NCI-H748 treated with DMSO at 0.1 percent for 48 hours (cell line): ENCODE measurements at regions not wholly inside any gene's neighbourhood (a gene's known extent, or its start where the extent isn't known, plus 50 kb on each side); places are given as distances from the start of the nearest gene placed in this dataset.
"Not testable (repeated sequence)": the region's sequence is repeated elsewhere in the genome, so short reads cannot be mapped to it uniquely, and the experiment has no call there.

Experiments
- DNase-seq: peaks from one replicate; lab custom pipeline; 2025; lab: John Stamatoyannopoulos, UW

- DNase-seq = no peak
Observed at GRCh38 chr11:91314521-91314920, 910.1 kb upstream of the FAT3 start.

- no peak for DNase-seq
Observed at GRCh38 chr11:91312541-91312940, 912.1 kb upstream of the FAT3 start.

GRCh38 chr11:91310085-91310484, 914.5 kb upstream of the FAT3 start:
- DNase-seq = no peak

GRCh38 chr11:91308069-91308468, 916.5 kb upstream of the FAT3 start:
- no peak for DNase-seq

- no peak for DNase-seq
Observed at GRCh38 chr11:91305402-91305801, 919.2 kb upstream of the FAT3 start.

- DNase-seq = no peak
Observed at GRCh38 chr11:91303749-91304148, 920.9 kb upstream of the FAT3 start.

GRCh38 chr11:91299980-91300379, 924.6 kb upstream of the FAT3 start:
- DNase-seq = no peak

- no peak for DNase-seq
Observed at GRCh38 chr11:91296629-91297028, 928.0 kb upstream of the FAT3 start.

- DNase-seq = no peak
Observed at GRCh38 chr11:91295591-91295990, 929.0 kb upstream of the FAT3 start.

- no peak for DNase-seq
Observed at GRCh38 chr11:91293119-91293518, 931.5 kb upstream of the FAT3 start.

- no peak for DNase-seq
Observed at GRCh38 chr11:91272089-91272488, 952.5 kb upstream of the FAT3 start.

GRCh38 chr11:91268512-91269295, 955.9 kb upstream of the FAT3 start:
- not testable (repeated sequence) for DNase-seq

GRCh38 chr11:91265946-91266345, 958.7 kb upstream of the FAT3 start:
- DNase-seq = no peak

GRCh38 chr11:91264481-91264880, 960.1 kb upstream of the FAT3 start:
- no peak for DNase-seq

- DNase-seq = peak; percentile 27
Observed at GRCh38 chr11:91263496-91264365, 960.9 kb upstream of the FAT3 start.

GRCh38 chr11:91261513-91261912, 963.1 kb upstream of the FAT3 start:
- DNase-seq = no peak

GRCh38 chr11:91258876-91259275, 965.7 kb upstream of the FAT3 start:
- DNase-seq = no peak

GRCh38 chr11:91257667-91258066, 967.0 kb upstream of the FAT3 start:
- DNase-seq = no peak

- DNase-seq = peak; percentile 6
Observed at GRCh38 chr11:91248199-91248807, 976.3 kb upstream of the FAT3 start.

- DNase-seq = no peak
Observed at GRCh38 chr11:91247009-91247735, 977.4 kb upstream of the FAT3 start.

- no peak for DNase-seq
Observed at GRCh38 chr11:91244912-91245311, 979.7 kb upstream of the FAT3 start.

- DNase-seq = no peak
Observed at GRCh38 chr11:91243630-91244029, 981.0 kb upstream of the FAT3 start.
